ENCODE measurements at regions not wholly inside any gene's neighbourhood (a gene's known extent, or its start where the extent isn't known, plus 50 kb on each side); places are given as distances from the start of the nearest gene placed in this dataset.

GRCh38 chr18:56305583-56305982 is 332.8 kb downstream of the TXNL1 start:
- TF ChIP-seq CTCF (IDR thresholded peaks at IDR 0.05; ENCODE audit: low read length) (no peak), EZH2 (IDR thresholded peaks at IDR 0.05; ENCODE audit: borderline replicate concordance, low read length) (no peak)

Data from OCI-LY1 (cell line).